WI38 (cell line): ENCODE measurements at regions not wholly inside any gene's neighbourhood (a gene's known extent, or its start where the extent isn't known, plus 50 kb on each side); places are given as distances from the start of the nearest gene placed in this dataset.

Experiments
- H3K4me3 ChIP-seq: 2 replicates; pipeline ENCODE4 v1.5.1; 2011; ENCODE audit warnings: low read depth, mild to moderate bottlenecking, control low read depth, low read length
- CTCF ChIP-seq: IDR thresholded peaks from 2 replicates; pipeline ENCODE4 v1.5.1; 2012; ENCODE audit warnings: low read depth, mild to moderate bottlenecking, control low read depth, low read length

GRCh38 chr16:48911700-48912099 lies 301.7 kb upstream of the N4BP1 start:
- H3K4me3 ChIP-seq: no peak overlapping the region
- TF ChIP-seq CTCF: peak; percentile 43

- no peak overlapping the region for H3K4me3 ChIP-seq
- TF ChIP-seq CTCF: no peak
Observed at GRCh38 chr16:48910214-48910613, 300.2 kb upstream of the N4BP1 start.

GRCh38 chr16:48909231-48909630 lies 299.3 kb upstream of the N4BP1 start:
- no peak overlapping the region for H3K4me3 ChIP-seq
- TF ChIP-seq CTCF: no peak

GRCh38 chr16:48907906-48908634 lies 298.1 kb upstream of the N4BP1 start:
- TF ChIP-seq CTCF: no peak
- H3K4me3 ChIP-seq: no peak overlapping the region

- no peak overlapping the region for H3K4me3 ChIP-seq
- no peak for TF ChIP-seq CTCF
Observed at GRCh38 chr16:48905632-48906505, 295.9 kb upstream of the N4BP1 start.

GRCh38 chr16:48904333-48904732 lies 294.4 kb upstream of the N4BP1 start:
- H3K4me3 ChIP-seq: no peak overlapping the region

More at GRCh38 chr16:48904333-48904732, 294.4 kb upstream of the N4BP1 start:
- TF ChIP-seq CTCF: no peak
